OCI-LY1 (cell line): ENCODE measurements at regions not wholly inside any gene's neighbourhood (a gene's known extent, or its start where the extent isn't known, plus 50 kb on each side); places are given as distances from the start of the nearest gene placed in this dataset.
"Not testable (repeated sequence)": the region's sequence is repeated elsewhere in the genome, so short reads cannot be mapped to it uniquely, and the experiment has no call there.

Experiments used
- H2AFZ ChIP-seq: fragments of 200-600 bp; sonication (generic), shearing (Covaris generic); 2 replicates; pipeline ENCODE4 v1.6.0; 2014; ENCODE audit warnings: antibody characterized with exemption, mild to moderate bottlenecking, low read length
- H3F3A ChIP-seq: fragments of 200-600 bp; sonication (generic), shearing (Covaris generic); 2 replicates; pipeline ENCODE4 v1.6.0; 2014; ENCODE audit warnings: mild to moderate bottlenecking, antibody characterized with exemption, low read length, moderate library complexity; ENCODE audit not compliant: insufficient read depth
- H3K27ac ChIP-seq: fragments of 200-600 bp; sonication (generic); 2 replicates; pipeline ENCODE4 v1.5.1; 2014; ENCODE audit warnings: low read length, mixed run types, mild to moderate bottlenecking, low read depth; ENCODE audit not compliant: poor library complexity, severe bottlenecking
- H3K27me3 ChIP-seq: fragments of 200-600 bp; sonication (generic); 2 replicates; pipeline ENCODE4 v1.6.0; 2014; ENCODE audit warnings: antibody characterized with exemption, mild to moderate bottlenecking, low read length, moderate library complexity; ENCODE audit not compliant: insufficient read depth
- H3K36me3 ChIP-seq: fragments of 200-600 bp; sonication (generic); 2 replicates; pipeline ENCODE4 v1.6.1; 2014; ENCODE audit warnings: mild to moderate bottlenecking, antibody characterized with exemption, low read length, moderate library complexity, mixed read lengths; ENCODE audit not compliant: insufficient read depth
- H3K4me1 ChIP-seq: fragments of 200-600 bp; sonication (generic); 2 replicates; pipeline ENCODE4 v1.5.1; 2014; ENCODE audit warnings: mild to moderate bottlenecking, low read length, moderate library complexity; ENCODE audit not compliant: insufficient read depth, severe bottlenecking
- H3K4me2 ChIP-seq: fragments of 200-600 bp; sonication (generic), shearing (Covaris generic); 2 replicates; pipeline ENCODE4 v1.6.1; 2014; ENCODE audit warnings: low read length
- H3K4me3 ChIP-seq: fragments of 200-600 bp; sonication (generic); 2 replicates; pipeline ENCODE4 v1.5.1; 2014; ENCODE audit warnings: low read length, low read depth, mild to moderate bottlenecking, mixed read lengths; ENCODE audit not compliant: poor library complexity, severe bottlenecking
- H3K79me2 ChIP-seq: fragments of 200-600 bp; shearing (Covaris generic); 2 replicates; pipeline ENCODE4 v1.6.1; 2016; ENCODE audit warnings: mixed run types, low read length, mixed read lengths; ENCODE audit not compliant: insufficient read depth
- H3K9ac ChIP-seq: fragments of 200-600 bp; sonication (generic), shearing (Covaris generic); 2 replicates; pipeline ENCODE4 v1.6.1; 2014; ENCODE audit warnings: mild to moderate bottlenecking, low read length, mixed read lengths
- H3K9me2 ChIP-seq: fragments of 200-600 bp; sonication (generic), shearing (Covaris generic); 2 replicates; pipeline ENCODE4 v1.6.1; 2014; ENCODE audit warnings: low read depth, mild to moderate bottlenecking, low read length, mixed read lengths
- H3K9me3 ChIP-seq: fragments of 200-600 bp; shearing (Covaris generic); 2 replicates; pipeline ENCODE4 v1.6.1; 2014; ENCODE audit warnings: low read length, mixed read lengths
- H4K20me1 ChIP-seq: fragments of 200-600 bp; sonication (generic), shearing (Covaris generic); 2 replicates; pipeline ENCODE4 v1.6.0; 2016; ENCODE audit warnings: mild to moderate bottlenecking, low read length; ENCODE audit not compliant: insufficient read depth
- EZH2 ChIP-seq: fragments of 200-600 bp; sonication (generic), shearing (Covaris generic); IDR thresholded peaks from 2 replicates; pipeline ENCODE4 v1.8.0; 2017; ENCODE audit warnings: borderline replicate concordance, mixed run types, mild to moderate bottlenecking, antibody characterized with exemption, low read length, moderate library complexity, mixed read lengths
- TF ChIP-seq, protein P1 (sequence below): fragments of 200-600 bp; sonication (generic), shearing (Covaris generic); IDR thresholded peaks from 2 replicates; pipeline ENCODE4 v1.5.1; 2017; ENCODE audit warnings: mild to moderate bottlenecking, antibody characterized with exemption, low read length, moderate library complexity, mixed read lengths

DNA sequence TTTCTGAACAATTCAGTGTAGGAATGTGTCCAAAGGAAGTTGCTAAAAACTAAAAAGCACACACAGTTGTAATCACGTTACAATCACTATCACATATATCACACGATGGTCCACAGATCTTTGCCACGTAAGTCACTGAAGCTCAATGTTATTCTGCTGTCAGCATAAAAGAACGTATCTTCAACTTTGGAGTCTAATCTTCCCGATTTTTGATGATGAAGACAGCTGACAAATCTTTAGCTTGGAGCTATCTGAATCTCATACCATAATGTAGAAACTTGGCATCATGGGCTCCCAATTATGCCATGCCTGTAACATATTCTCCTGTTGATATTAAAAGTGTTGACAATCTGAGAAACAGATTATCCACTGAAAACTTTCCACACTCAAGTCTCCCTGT, 158.4 kb downstream of the UBE2NL start:
- Histone ChIP-seq H3K4me1 (no peaks in the 10 kb centered on the region), H2AFZ (no peak overlapping the region), H3K9me3 (no peaks in the 10 kb centered on the region), H3K27me3 (no peaks in the 10 kb centered on the region), H4K20me1 (no peaks in the 10 kb centered on the region), H3K4me3 (no peak overlapping the region), H3K9me2 (no peaks in the 10 kb centered on the region), H3F3A (no peaks in the 10 kb centered on the region), H3K79me2 (no peaks in the 10 kb centered on the region), H3K36me3 (no peaks in the 10 kb centered on the region), H3K9ac (no peak overlapping the region), H3K4me2 (no peak overlapping the region), H3K27ac (no peak overlapping the region)
- TF ChIP-seq, protein P1, sequence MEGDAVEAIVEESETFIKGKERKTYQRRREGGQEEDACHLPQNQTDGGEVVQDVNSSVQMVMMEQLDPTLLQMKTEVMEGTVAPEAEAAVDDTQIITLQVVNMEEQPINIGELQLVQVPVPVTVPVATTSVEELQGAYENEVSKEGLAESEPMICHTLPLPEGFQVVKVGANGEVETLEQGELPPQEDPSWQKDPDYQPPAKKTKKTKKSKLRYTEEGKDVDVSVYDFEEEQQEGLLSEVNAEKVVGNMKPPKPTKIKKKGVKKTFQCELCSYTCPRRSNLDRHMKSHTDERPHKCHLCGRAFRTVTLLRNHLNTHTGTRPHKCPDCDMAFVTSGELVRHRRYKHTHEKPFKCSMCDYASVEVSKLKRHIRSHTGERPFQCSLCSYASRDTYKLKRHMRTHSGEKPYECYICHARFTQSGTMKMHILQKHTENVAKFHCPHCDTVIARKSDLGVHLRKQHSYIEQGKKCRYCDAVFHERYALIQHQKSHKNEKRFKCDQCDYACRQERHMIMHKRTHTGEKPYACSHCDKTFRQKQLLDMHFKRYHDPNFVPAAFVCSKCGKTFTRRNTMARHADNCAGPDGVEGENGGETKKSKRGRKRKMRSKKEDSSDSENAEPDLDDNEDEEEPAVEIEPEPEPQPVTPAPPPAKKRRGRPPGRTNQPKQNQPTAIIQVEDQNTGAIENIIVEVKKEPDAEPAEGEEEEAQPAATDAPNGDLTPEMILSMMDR = no peak
- TF ChIP-seq EZH2 = no peak

DNA sequence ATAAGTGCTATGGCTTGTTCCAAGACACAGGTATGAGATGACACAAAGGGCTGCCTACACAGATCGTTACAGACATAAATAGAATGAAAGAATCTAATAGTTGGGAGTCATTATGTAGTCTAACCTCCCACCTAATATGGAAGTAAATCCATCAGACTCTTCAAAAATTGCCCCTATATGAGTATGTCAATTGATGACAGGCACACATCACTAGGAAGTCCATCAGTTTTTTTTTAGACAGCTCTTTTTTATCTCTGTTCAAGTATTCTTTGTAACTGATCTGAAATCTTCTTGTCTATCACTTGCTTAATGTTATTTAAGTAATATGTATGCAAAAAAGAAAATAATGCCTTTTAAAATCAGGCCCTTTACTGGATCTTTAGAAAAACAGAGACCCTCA, 191.6 kb downstream of the UBE2NL start:
- no peaks in the 10 kb centered on the region for H3K27me3 ChIP-seq
- H3K4me3 ChIP-seq = no peak overlapping the region
- H3K9me2 ChIP-seq = no peaks in the 10 kb centered on the region
- no peak for TF ChIP-seq EZH2
- TF ChIP-seq, protein P1 = no peak
- no peak overlapping the region for H3K4me2 ChIP-seq
- no peaks in the 10 kb centered on the region for H3K4me1 ChIP-seq
- H3K79me2 ChIP-seq = no peaks in the 10 kb centered on the region
- no peak overlapping the region for H3K9ac ChIP-seq
- no peaks in the 10 kb centered on the region for H3K36me3 ChIP-seq
- H2AFZ ChIP-seq = no peak overlapping the region
- H3K9me3 ChIP-seq = no peaks in the 10 kb centered on the region
- H4K20me1 ChIP-seq = no peaks in the 10 kb centered on the region
- H3K27ac ChIP-seq = no peak overlapping the region
- no peaks in the 10 kb centered on the region for H3F3A ChIP-seq

DNA sequence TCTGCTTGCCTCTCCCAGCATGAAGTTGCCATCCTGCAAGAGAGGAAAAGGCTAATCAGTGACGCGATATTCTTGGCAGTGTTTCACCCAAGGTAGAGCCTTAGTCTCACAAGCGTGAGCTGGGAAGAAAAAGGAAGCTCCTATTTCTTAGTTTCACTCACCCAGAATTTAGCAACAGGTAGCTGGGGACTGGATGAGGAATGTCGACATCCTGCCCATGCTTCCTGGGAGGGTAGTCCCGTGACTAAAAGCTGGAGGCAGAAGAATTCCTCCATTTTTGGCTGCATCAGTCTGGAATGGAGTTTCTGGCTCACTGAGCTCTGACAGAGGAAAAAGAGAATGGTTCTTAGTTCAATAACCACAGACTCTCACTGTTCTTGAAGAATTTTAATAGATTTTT, 198.4 kb downstream of the UBE2NL start:
- not testable (repeated sequence) for H3K9me3 ChIP-seq, H3K4me1 ChIP-seq, H3K79me2 ChIP-seq, H3K27ac ChIP-seq, H4K20me1 ChIP-seq, H3K4me2 ChIP-seq, H3K27me3 ChIP-seq, H3K36me3 ChIP-seq, H2AFZ ChIP-seq, H3K9ac ChIP-seq, H3K4me3 ChIP-seq, H3K9me2 ChIP-seq, H3F3A ChIP-seq

DNA sequence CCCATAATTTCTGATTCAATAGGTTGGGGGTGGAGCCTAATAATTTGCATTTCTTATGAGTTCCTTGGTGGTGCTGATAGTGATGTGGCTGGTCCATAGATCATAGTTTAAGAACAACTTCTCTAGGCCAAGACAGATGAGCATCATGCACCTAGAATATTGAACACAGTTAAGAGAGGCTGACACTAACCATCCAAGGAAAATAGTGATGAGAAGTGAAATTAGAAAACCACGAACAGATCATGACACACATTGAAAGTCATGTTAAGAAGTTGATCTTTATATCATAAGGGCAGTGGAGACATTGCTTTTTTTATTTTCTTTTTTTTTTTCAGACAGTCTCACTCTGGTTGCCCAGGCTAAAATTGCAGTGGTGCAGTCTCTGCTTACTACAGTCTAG, 205.8 kb downstream of the UBE2NL start:
- H3K9me3 ChIP-seq, H2AFZ ChIP-seq, H3K79me2 ChIP-seq, H3K27me3 ChIP-seq, H3F3A ChIP-seq, H3K36me3 ChIP-seq, H4K20me1 ChIP-seq, H3K4me3 ChIP-seq, H3K4me2 ChIP-seq, H3K9ac ChIP-seq, H3K27ac ChIP-seq, H3K9me2 ChIP-seq, H3K4me1 ChIP-seq: not testable (repeated sequence)

DNA sequence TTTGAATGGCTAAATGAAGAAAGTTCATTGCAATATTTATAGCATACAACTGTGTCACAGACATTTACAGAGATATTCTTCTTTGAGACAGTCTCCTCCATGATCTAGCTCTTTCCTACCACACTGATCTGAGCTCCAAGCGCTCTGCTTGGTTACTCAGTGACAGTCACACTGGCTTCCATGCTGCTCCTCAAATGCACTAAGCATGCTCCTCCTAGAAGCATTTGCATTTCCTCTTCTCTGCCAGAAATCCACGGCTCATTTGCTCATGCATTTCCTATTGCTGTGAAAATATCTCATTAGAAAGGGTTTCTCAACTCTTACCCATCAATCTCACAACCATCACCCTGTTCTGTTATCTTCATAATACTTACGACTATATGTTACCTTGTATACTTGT, 208.2 kb downstream of the UBE2NL start:
- H3K36me3 ChIP-seq, H3K9me3 ChIP-seq, H2AFZ ChIP-seq, H3K27me3 ChIP-seq, H3F3A ChIP-seq, H3K79me2 ChIP-seq, H3K27ac ChIP-seq, H3K4me2 ChIP-seq, H3K9me2 ChIP-seq, H3K4me3 ChIP-seq, H3K4me1 ChIP-seq, H4K20me1 ChIP-seq, H3K9ac ChIP-seq: not testable (repeated sequence)

DNA sequence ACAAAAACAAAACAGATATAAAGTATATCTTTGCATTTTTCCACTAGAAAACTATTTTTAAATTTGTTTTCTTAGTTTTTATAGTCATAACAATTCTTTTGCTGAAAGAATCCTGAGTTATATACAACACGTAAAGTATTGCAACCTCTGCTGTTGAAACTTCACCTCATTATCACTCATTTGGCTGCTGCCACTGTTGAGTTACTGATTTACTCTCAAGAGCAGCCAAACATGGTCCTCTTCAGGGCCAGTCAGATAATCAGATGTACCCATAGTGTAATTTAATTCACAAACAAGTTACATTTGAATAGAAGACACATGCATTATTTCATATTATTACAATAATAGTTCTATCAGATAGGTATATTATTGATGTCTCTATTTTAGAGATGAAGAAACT, 235.6 kb downstream of the UBE2NL start:
- not testable (repeated sequence) for H3K4me3 ChIP-seq, H2AFZ ChIP-seq, H3K4me1 ChIP-seq, H3K9me3 ChIP-seq, H3K9ac ChIP-seq, H3K27ac ChIP-seq, H4K20me1 ChIP-seq, H3K9me2 ChIP-seq, H3K27me3 ChIP-seq, H3K79me2 ChIP-seq, H3K4me2 ChIP-seq, H3F3A ChIP-seq, H3K36me3 ChIP-seq
